ENCODE measurements at regions not wholly inside any gene's neighbourhood (a gene's known extent, or its start where the extent isn't known, plus 50 kb on each side); places are given as distances from the start of the nearest gene placed in this dataset.

DNA sequence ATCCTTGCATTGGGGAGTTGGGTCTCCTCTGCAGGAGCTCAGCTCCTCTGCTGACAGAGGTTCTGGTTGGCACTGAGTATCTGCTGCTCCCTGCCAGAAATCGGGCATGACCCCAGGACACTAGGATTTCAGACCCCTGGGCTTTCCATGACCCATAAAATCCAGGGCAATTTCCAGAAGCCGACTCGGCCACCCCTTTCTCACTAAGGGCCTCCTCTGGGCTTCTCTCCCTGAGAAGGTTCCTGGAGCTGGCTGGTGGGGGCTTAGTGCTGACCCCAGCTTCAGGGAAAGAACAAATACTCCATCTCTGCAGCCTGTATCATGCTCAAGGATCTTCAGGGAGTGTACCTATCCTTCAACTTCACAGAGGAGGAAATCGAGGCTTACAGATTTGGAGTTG lies 603.4 kb downstream of the PTPRU start:
- no peak for DNase-seq

DNA sequence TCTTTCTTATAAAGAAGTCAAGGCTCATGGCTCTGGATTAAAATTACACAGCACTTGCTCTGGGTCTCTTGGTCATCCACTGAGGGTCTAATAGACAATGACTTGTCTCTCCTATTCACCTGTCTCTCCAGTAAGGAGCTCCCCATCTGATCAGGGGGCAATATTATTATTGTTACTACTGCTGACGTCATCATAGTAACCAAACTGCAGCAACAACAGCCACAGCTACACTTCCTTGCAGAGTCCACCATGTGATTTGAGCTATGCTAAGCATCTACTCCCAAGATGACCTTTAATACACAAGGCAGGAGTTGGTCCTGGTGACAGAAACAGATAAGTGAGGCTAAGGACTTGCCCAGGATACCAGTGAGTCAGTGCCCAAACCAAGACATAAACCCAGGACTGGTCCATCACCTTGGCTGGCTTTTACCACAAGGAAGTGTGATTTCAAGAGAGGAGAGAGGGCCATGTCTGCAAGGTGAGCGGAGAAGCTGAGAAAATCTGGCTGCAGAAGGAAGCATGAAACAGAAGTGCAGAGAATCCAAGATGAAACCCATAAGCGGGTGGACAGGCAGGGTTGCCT lies 602.5 kb downstream of the PTPRU start:
- no peak for DNase-seq

DNA sequence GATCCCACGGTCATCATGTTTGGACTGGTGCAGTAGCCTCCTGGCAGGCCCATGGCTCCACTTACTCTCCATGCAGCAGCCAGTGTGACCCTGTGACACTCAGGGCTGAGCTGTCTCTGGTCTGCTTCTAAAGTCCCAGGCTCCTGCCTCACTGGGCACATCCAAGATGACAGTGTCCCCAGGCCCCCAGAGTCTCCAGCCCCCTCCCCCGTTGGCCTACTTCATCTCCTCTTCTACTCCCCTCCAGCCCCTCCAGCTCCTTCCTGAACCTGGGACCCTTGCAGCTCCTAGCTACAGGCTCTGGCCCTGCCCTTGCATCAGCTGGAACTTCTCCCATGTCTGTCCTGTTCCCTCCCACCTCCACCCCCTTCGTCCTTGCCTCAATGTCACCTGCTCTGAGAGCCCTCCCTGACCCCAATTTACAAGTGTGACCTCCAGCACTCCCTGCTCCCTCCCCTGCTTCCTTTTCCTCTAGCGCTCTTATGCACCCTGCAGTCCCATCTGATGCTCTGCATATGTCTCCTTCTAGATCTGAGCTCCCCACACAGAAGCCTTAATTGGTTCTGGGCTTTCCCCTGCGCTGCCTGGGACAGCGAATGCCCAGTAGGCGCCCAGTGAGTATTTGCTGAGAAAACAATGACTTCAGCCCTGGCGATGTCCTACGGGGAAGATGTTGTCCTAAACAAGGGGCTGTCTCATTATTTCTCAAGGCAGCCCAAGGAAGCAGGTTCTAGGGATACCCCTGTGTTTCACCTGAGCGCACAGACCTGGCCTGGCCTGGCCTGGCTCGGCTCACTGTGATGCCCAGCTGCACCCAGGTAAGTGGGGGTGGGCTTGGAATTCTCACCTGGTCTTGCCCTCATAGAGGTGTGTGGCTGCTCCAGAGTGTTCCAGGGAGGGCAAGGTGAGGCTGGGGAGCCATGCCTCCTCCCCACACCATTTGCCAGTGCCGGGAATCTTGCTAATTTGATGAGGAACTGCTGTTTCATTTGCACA lies 600.6 kb downstream of the PTPRU start:
- DNase-seq, result no peak

DNA sequence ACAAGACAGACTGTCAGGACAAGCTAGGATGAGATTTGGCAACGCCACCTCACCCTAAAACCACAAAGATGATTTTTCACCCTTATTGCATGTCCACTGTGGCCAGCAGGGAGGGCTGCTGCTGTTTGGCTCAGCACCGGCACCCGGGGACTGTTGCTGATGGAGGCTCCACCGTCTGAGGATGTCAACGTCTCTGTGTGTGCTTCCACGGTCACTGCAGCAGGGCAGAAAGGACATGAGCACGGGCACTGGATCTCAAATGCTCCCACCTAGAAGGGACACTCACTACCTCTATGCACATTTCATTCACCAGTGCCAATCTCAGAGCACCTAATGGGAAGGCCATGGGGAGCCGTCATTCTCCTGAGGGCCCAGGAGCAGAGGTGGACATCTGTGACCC lies 599.6 kb downstream of the PTPRU start:
- no peak for DNase-seq

DNA sequence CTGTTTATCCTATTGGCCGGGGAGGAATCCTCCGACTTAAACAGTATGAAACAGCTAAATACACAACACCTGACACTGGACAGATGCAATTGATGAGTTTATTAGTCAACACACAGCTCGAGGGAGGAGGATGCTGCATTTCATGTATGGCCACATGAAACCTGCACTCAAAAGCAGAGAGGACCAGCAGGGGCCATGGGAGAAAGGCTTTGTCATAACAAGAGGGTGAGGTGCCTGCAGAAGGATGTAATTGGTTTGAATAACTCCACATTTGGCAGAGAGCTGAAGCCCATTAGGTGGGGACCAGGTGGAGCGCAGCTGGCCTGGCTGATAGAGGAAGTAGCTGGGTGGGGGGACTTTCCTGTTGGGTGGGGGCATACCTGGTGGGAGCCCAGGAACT lies 599.1 kb downstream of the PTPRU start:
- no peak for DNase-seq

DNA sequence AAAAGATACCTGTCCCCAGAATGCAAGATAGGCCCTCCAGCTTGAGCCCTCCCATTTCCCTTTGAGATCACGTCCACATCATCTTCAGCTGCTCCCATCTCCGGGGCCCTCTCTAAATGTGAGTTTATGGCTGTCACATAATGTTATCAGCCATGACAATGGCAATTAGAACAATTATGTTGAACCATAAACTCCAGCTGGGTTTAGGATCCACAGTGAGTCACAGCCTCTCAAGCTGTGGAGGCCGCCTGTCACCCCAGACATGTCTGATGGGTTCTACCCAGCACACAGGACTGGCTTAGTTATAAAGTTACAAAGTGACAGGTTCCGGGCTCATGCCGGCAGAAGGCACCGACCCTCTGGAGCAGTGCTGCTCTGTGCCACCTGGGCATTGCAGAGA lies 597.3 kb downstream of the PTPRU start:
- no peak for DNase-seq

DNA sequence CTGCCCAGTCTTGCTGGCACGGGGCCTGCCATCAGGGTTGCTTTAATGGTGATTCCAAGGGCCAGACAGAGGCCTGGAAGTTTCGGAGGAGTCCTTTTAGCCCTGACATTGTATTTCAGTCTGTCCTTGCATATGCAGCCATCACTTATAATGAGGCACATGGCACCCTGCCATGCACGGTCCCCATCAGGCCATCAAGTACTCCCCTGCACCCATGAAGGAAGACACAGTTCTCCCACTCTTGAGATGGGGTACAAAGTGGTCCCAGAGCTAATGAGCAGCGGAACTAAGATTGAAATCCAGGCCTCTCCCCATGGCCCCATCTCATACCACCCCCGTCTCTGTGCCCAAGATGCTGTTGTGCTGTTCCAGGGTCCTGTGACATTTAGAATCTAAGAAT lies 596.6 kb downstream of the PTPRU start:
- no peak for DNase-seq

DNA sequence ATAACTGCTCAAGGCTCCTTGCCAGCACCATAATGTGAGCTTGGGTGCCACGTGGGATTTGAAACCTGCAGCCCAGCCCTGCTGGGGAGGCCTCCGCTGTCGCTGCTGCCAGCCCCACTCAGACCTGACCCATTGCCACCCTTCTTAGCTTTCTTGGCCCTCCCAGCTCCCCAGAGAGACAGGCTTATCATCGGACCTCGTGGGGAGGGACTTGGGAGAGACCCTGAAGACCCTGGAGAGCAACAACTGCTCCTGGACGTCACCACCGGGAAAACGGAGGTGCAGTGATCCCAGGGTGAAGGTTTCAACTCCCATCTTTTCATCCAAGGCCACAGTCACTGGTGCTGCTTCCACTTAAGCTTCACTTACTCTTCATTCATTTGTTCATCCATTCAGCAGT lies 596.1 kb downstream of the PTPRU start:
- DNase-seq, result no peak

DNA sequence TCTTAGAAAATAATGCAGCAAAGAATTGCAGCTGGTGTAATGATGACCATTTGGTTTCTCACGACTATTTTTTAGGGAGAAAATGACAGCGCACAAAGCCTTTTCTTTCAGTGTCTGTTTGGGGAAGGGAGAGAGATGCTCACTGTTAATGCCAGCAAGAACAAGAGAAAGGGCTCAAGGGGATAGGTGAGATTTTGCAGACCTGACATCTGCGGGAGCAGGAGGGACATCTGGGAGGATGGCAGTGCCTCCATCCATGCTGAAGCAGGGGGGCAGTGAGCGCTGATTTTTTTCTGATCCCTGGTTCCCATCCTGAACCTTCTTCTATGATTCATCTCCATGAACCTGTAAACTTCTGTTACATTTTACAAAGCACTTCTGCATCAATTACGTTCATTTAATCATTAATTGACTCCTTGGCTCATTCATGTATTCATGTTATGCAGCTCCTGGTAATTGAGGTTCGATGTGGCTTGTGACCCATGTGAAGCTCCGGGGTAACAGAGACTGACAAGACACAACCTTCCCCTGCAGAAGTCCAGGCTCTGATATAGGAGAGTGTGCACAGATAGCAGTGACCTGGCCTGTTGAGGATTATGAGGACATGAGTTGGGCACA lies 595.3 kb downstream of the PTPRU start:
- DNase-seq, result no peak

DNA sequence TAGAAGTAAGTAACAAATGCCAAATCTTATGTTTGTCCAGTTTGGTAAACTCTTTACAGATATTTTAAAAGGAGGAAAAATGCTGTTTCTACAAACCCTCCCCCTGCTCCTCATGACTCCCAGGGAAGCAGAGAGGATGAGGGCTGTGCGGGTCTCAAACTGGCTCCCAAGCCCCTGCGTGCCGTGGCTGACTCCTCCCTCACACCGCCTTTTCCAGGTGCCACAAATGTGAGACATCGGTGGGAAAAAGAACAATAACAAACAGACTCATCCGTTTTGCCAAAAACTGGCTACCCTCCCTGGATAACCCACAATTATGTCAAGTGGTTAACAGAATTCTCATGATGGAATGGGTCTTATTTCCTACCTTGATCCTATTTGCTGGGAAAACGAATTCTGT lies 594.6 kb downstream of the PTPRU start:
- no peak for DNase-seq

DNA sequence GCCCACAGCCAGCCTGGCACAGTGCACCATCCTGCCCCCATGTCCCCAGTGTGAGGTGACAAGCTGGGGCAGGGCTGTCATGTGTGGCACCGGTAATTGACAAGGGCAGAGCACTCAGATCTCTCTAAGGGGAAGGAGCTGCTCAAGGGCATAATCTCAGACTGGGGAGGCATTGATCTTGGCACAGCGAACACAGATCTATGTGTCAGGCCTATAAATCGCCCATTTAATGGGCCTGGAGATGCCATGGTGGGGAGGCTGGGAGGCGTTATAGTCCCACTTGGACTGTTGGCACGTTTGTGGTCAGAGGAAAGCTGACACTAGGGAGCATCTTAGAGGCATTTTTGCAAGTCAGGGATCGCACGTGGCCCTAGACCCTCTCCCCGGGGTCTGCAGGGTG lies 594.1 kb downstream of the PTPRU start:
- DNase-seq, result no peak

DNA sequence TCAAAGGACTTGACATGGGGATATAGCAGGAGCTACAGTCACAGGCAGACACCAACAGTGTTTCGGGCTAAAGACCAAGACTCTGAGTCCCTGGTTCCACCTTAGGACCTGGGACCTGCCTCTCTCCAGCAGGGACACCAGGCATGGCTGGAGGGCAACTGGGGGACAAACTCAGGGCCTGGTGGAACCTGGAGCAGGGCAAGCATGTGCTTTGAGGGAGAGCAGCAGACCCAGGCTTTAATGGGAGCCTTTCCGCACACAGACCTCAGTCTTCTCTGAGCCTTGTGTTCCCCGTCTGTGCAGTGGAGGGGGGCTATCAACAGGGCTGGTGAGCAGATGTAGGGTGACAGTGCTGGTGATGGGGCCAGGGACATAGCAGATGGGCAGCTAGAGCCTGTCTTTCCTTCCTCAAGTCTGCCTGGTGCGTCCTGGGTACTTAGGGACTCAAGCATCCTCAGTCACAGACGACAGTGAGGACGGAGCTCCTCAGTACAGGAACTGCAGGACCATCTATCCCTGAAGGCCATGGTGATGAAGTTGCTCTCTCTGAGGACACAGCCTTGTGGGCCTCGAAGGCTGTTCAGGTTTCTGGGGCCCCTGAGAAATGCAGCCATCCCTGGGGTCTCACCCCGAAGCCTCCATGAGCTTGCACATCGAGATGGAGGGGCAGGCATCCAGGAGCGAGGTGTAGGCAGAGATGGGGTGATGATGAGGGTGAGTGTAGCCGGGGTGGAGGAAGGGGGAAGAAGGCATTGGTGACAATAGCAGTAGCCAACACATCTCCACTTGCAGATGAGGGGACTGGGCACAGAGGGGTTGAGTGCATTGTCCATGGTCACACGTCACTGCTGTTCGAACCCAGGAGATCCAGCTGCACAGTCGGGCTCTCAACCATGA lies 593.4 kb downstream of the PTPRU start:
- no peak for DNase-seq

DNA sequence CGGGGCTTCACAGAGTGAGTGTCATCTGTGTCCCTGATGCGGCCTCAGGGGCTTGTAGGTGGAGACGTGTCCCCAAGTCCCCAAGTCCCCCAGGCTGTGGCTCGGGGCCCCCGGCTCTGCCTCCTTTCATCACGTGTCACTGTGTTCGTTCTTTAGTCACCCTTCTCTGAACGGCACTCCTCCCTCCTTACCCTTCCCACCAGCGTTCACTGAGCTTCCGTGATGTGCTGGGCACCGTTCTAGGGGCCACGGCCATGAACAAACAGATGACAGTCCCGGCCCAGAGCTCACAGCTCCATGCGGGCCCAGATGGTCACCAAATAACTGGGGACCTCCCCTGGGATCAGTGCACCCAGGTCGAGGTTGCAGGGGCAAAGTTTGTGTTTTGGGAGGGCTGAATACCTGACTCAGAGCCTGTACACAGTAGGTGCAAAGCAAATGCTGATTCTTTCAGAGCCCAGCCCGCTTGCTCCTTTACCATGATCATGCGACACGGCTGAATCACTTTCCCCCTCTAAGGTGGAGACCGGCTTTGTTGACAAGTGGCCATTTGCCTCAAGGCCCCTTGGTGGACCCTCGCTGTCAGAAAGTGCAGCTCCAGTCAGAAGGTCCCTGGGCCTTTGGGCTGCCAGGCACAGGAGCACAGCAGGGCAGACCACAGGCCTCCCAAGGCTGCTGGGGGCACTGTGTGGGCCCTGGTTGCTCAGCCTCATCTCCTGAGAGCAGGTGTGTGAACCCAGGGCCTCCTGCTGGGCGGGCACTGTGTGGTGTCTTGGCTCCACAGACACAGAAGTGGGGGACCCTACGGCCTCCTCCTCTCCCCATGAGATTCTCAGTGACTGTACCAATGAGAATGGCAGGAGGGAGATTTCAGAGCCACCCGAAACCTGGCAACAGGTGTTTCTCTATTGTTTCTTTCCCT lies 592.5 kb downstream of the PTPRU start:
- DNase-seq, result no peak

DNA sequence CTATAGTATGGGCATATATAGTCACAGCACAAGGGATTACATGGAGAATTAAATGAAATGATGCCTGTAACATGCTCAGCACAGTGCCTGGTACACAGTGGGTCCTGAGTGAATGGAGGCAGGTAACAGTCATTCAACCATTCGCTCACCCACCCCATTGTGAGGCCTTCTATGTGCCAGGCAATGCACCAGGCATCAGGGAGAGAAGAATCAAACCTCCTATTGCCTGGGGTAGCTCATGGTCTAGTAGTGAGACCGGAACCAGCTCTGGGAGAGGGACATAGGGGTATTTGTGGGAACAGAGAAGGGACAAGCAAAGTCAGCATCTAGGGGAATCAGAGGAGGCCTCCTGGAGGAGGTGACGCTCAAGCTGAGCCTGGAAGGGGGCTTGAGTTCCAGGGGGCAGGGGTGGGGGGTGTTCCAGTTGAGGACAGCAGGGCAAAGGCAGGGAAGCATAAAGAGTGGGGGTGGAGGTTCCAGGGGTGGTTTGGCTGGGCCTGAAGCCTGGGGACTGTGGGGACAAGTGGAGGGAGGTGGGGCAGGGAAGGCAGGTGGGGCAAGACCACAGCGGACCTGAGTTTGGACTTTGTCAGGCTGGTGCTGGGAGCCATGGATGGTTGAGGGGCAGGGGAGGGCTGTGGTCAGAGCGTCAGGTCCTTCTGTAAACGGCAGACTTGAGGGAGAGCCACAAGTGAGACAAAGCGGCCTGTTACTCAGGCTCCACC lies 591.6 kb downstream of the PTPRU start:
- no peak for DNase-seq

DNA sequence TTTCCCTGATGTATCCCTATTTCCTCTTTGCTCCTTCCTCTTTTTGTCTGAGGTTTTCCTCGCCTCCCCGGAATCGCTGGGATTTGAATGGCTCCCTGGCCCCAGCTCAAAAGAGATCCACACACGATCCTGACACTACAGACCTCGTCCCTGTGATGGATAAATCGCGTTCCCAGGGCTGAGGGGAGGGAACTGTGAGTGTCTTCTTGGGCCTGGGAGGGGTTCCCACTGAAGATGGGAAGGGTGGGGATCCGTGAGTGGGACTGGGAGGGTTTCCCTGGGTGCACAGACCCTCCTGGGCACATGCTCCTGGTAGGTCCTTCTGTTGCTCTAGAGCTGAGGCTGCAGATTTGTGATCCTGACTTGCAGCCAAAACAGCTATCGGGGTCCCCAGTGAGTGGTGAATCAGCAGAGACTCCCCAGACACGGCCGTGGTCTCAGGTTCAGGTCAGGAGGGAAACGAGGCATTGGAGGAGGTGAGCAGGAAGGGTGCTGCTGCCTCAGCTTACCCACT lies 591.0 kb downstream of the PTPRU start:
- no peak for DNase-seq

DNA sequence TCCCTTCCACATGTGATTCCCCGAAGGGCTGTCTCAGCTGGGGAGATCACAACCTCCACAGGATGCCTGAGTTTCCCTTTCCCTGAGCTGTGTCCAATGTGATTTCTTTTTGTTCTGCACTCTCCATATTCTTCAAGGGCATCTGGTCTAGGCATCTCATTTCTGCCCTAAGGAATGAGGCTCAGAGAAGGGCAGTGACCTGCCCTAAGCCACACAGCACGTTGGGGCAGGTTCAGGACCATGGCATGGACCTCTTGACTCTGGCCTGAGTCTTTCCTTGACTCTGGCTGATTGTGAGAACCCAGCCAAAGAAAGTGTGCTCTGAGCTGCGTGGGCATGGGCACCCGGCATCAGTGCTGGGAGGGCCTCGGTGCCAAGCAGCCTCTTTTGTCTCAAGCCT lies 590.3 kb downstream of the PTPRU start:
- DNase-seq, result no peak

DNA sequence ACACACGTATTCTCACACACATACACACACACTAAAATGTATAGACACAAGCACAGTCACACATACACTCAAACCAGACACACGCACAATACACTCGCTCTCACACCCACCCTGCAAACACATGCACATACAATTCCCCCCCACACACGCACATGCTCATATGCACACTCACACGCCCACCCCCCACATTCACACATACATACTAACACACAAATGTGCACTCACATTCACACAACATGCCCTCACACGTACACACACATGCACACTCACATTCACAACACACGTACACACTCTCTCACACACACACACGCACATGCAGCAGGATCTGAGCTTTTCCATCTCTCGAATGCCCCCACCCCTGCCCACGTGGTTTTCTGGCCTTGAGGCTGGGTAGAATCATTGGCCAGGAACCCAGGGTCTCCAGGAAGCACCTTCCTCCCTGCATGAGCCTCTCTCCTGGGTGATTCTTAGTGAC lies 589.7 kb downstream of the PTPRU start:
- no peak for DNase-seq

DNA sequence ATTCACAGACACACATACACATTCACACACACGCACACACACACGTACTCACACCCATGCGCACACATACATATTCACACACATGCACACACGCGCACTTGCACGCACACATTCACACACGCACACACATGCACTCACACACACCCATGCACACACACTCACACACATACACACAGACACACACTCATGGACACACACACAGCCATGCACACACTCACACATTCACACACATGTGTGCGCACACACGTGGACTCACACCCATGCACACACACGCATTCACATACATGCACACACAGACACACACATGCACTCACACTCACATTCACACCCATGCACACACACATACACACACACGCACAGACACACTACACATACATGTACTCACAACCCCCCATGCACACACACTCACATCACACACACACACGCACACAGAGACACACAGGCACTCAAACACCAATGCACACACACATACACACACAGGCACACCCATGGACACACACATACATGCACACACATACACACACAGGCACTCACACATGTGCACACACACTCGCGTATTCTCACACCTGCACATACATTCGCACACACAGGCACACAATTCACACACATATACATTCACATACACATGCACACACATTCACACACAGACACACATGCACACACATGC lies 589.1 kb downstream of the PTPRU start:
- DNase-seq, result no peak

DNA sequence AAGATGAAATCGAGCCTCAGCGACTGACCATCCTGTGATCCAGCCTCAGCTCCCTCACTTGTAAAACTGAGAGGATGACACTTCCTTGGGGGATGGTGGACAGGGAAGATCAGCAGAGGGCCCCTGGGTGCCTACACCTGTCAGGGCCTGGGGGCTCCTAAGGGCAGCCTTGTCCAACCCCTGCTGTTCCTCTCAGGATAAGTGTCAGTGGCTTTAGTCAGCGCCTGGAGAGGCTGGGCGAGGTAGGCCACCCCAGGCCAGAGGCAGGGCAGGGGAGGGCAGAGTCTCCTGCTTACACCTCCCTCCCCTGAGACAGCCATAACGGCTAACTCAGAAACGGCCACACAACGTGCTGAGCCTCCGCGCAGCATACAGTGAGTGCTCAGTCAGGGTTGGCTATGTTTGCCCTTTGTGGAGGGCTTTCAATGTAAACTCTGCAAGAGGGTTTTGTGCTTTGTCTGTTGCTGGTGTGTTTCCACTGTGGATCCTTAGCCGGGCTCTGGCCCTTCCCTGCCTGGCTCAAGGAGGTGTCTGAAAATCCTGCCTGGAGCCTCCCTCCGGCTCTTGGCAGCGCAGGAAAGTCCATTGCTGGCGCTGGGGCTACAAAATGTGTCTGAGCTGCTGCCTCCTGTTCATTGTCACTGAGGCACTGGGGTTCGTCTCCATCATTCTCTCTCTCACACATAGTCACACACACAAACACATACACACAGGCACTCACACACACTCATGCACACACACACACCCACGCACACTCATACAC lies 588.4 kb downstream of the PTPRU start:
- no peak for DNase-seq

Data from CD4-positive, alpha-beta T cell treated with Interleukin-1 beta for 1 hour (primary cell).